Endothelial cell (in vitro differentiated cells): ENCODE measurements at regions not wholly inside any gene's neighbourhood (a gene's known extent, or its start where the extent isn't known, plus 50 kb on each side); places are given as distances from the start of the nearest gene placed in this dataset.

Source experiments
- DNase-seq: peaks from one replicate; pipeline ENCODE4 v3.0.0; 2021; ENCODE audit warnings: low spot score
- H3K27ac Mint-ChIP-seq: one replicate; pipeline ENCODE4 v1.8.0; 2021; ENCODE audit warnings: mixed read lengths, inconsistent platforms; ENCODE audit not compliant: unreplicated experiment
- H3K27me3 Mint-ChIP-seq: one replicate; pipeline ENCODE4 v1.8.0; 2021; ENCODE audit warnings: mild to moderate bottlenecking, moderate library complexity, mixed read lengths, inconsistent platforms; ENCODE audit not compliant: unreplicated experiment
- H3K36me3 Mint-ChIP-seq: one replicate; pipeline ENCODE4 v1.8.0; 2021; ENCODE audit warnings: mild to moderate bottlenecking, low read depth, mixed read lengths, inconsistent platforms; ENCODE audit not compliant: unreplicated experiment
- H3K4me1 Mint-ChIP-seq: one replicate; pipeline ENCODE4 v1.8.0; 2021; ENCODE audit warnings: mild to moderate bottlenecking, mixed read lengths, inconsistent platforms; ENCODE audit not compliant: unreplicated experiment
- H3K4me3 Mint-ChIP-seq: one replicate; pipeline ENCODE4 v1.8.0; 2021; ENCODE audit warnings: mild to moderate bottlenecking, mixed read lengths, inconsistent platforms; ENCODE audit not compliant: unreplicated experiment
- H3K9me3 Mint-ChIP-seq: one replicate; pipeline ENCODE4 v1.8.0; 2021; ENCODE audit warnings: mixed read lengths, inconsistent platforms; ENCODE audit not compliant: unreplicated experiment
- TF ChIP-seq, protein P1 (sequence below): fragments of 200-600 bp; sonication (generic); IDR thresholded peaks from one replicate; pipeline ENCODE4 v1.5.0; 2021; ENCODE audit warnings: antibody characterized with exemption; ENCODE audit not compliant: unreplicated experiment

DNA sequence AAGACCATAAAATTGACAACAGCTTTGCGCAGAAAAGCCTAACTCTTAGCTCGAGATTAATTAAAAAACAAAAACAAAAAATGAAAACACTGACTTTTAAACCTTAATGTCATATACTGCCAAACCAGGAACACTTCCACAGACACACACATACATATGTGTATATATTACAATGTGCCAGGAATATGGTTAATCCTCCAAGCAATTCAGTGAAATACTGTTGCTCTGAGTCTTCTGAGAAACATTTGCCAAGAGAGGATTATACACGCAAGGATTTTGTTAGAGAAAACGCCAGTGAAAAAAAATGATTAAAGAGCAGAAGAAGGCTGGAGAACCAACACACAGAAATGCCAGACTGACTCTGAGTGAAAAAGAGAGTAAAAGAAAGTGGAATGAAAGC is 116.7 kb upstream of the CHRM3 start:
- Mint-ChIP-seq H3K27ac (no peak overlapping the region), H3K9me3 (no peaks in the 10 kb centered on the region), H3K36me3 (peaks cover 4% of the 10 kb centered on the region), H3K4me1 (no peaks in the 10 kb centered on the region), H3K4me3 (no peak overlapping the region), H3K27me3 (no peaks in the 10 kb centered on the region)
- DNase-seq: no peak
- TF ChIP-seq, protein P1, sequence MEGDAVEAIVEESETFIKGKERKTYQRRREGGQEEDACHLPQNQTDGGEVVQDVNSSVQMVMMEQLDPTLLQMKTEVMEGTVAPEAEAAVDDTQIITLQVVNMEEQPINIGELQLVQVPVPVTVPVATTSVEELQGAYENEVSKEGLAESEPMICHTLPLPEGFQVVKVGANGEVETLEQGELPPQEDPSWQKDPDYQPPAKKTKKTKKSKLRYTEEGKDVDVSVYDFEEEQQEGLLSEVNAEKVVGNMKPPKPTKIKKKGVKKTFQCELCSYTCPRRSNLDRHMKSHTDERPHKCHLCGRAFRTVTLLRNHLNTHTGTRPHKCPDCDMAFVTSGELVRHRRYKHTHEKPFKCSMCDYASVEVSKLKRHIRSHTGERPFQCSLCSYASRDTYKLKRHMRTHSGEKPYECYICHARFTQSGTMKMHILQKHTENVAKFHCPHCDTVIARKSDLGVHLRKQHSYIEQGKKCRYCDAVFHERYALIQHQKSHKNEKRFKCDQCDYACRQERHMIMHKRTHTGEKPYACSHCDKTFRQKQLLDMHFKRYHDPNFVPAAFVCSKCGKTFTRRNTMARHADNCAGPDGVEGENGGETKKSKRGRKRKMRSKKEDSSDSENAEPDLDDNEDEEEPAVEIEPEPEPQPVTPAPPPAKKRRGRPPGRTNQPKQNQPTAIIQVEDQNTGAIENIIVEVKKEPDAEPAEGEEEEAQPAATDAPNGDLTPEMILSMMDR: no peak

DNA sequence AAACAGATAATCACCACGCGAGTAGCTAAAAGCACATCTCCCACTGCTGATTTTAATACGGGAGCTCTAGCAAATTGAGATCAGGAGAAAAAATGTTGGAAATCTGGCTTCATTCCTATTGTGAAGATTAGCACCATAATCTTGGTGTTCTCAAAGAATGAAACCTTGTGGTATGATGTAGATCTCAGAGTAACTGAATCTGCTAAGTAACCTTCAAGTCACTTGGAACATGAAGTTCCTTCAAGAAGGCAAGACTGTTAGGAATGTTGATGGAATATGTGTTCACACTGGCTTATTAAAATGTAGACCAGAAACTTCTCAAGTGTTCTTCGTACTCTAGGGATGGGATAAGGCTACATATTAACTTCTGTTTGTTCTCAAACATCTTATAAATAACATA is 117.4 kb upstream of the CHRM3 start:
- TF ChIP-seq, protein P1: no peak
- Mint-ChIP-seq H3K9me3 (no peaks in the 10 kb centered on the region), H3K4me3 (no peak overlapping the region), H3K4me1 (no peaks in the 10 kb centered on the region), H3K27ac (no peak overlapping the region), H3K36me3 (no peaks in the 10 kb centered on the region), H3K27me3 (no peaks in the 10 kb centered on the region)
- DNase-seq: no peak

DNA sequence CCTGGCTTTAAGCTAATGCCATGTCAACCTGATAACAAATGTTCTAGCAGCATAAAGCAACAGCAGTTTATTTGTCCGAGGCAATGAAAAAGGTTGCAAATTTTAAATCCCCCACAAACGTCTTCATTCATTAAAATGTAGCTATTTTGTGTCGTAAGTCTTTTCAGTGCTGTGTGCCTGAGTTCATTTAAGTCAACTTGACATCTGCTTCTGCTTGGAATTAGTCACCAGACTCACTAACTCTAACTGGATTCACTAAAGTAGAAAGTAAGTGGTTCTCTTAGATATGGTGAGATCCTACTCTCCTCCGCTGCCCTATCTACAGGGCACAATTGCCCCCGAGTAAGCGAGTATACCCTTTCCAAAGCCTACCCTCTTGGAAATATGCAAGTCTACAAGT is 118.4 kb upstream of the CHRM3 start:
- TF ChIP-seq, protein P1: no peak
- Mint-ChIP-seq H3K36me3 (no peaks in the 10 kb centered on the region), H3K9me3 (no peaks in the 10 kb centered on the region), H3K4me3 (no peak overlapping the region), H3K27ac (no peak overlapping the region), H3K27me3 (no peaks in the 10 kb centered on the region), H3K4me1 (no peaks in the 10 kb centered on the region)
- DNase-seq: no peak

GRCh38 chr1:239263801-239264200 is 122.6 kb upstream of the CHRM3 start:
- TF ChIP-seq, protein P1: no peak
- H3K27ac Mint-ChIP-seq: no peak overlapping the region
- DNase-seq: no peak
- no peaks in the 10 kb centered on the region for H3K36me3 Mint-ChIP-seq
- no peaks in the 10 kb centered on the region for H3K9me3 Mint-ChIP-seq
- peaks cover 2% of the 10 kb centered on the region for H3K4me1 Mint-ChIP-seq
- no peak overlapping the region for H3K4me3 Mint-ChIP-seq
- H3K27me3 Mint-ChIP-seq: no peaks in the 10 kb centered on the region

GRCh38 chr1:239262538-239262937 is 123.8 kb upstream of the CHRM3 start:
- no peak overlapping the region for H3K4me3 Mint-ChIP-seq

More at GRCh38 chr1:239262538-239262937, 123.8 kb upstream of the CHRM3 start:
- peaks cover 2% of the 10 kb centered on the region for H3K4me1 Mint-ChIP-seq
- H3K27me3 Mint-ChIP-seq: no peaks in the 10 kb centered on the region
- no peaks in the 10 kb centered on the region for H3K9me3 Mint-ChIP-seq
- no peak overlapping the region for H3K27ac Mint-ChIP-seq
- H3K36me3 Mint-ChIP-seq: no peaks in the 10 kb centered on the region
- TF ChIP-seq, protein P1: no peak
- no peak for DNase-seq
